ENCODE measurements at regions not wholly inside any gene's neighbourhood (a gene's known extent, or its start where the extent isn't known, plus 50 kb on each side); places are given as distances from the start of the nearest gene placed in this dataset.

DNA sequence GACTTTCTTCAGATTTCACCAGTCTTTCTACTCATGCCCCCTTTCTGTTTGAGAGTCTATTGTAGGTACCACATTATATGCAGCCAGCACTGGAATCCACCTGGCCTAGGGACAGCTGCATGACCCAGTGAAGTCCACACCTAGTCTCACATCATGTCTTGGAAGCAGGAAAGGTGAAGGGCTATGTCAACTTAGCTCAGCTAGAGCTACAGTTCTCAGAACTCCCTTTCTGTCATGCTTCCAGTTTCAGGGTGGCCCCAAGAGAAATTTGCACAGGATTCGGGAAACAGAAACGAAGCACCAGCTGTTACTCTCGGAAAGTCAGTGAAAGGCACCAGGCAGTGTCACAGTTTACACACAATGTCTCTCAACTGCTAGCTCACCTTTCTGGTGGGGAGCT is 51.6 kb upstream of the NLRP1 start:
- TF ChIP-seq SIN3A (IDR thresholded peaks at IDR 0.05; ENCODE audit: borderline replicate concordance, insufficient read depth, low read length) (no peak), FOXP2 (optimal IDR thresholded peaks at IDR 0.05; ENCODE audit: borderline replicate concordance, extremely low read depth, extremely low read length, insufficient read depth) (no peak)

DNA sequence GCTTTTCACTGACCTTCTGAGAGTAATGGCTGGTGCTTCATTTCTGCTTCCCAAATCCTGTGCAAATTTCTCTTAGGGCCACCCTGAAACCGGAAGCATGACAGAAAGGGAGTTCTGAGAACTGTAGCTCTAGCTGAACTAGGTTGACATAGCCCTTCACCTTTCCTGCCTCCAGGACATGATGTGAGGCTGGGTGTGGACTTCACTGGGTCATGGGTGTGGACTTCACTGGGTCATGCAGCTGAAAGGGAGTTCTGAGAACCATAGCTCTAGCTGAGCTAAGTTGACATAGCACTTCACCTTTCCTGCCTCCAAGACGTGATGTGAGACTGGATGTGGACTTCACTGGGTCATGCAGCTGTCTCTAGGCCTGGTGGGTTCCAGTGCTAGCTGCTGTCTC is 54.3 kb upstream of the NLRP1 start:
- TF ChIP-seq SIN3A (IDR thresholded peaks at IDR 0.05; ENCODE audit: borderline replicate concordance, insufficient read depth, low read length) (no peak), POLR2AphosphoS5 (IDR thresholded peaks at IDR 0.05; ENCODE audit: low read depth, low read length) (no peak), FOXP2 (optimal IDR thresholded peaks at IDR 0.05; ENCODE audit: borderline replicate concordance, extremely low read depth, extremely low read length, insufficient read depth) (no peak), TAF1 (IDR thresholded peaks at IDR 0.05; ENCODE audit: borderline replicate concordance, insufficient read depth, low read length) (no peak)
- TF ChIP-seq, protein P1, sequence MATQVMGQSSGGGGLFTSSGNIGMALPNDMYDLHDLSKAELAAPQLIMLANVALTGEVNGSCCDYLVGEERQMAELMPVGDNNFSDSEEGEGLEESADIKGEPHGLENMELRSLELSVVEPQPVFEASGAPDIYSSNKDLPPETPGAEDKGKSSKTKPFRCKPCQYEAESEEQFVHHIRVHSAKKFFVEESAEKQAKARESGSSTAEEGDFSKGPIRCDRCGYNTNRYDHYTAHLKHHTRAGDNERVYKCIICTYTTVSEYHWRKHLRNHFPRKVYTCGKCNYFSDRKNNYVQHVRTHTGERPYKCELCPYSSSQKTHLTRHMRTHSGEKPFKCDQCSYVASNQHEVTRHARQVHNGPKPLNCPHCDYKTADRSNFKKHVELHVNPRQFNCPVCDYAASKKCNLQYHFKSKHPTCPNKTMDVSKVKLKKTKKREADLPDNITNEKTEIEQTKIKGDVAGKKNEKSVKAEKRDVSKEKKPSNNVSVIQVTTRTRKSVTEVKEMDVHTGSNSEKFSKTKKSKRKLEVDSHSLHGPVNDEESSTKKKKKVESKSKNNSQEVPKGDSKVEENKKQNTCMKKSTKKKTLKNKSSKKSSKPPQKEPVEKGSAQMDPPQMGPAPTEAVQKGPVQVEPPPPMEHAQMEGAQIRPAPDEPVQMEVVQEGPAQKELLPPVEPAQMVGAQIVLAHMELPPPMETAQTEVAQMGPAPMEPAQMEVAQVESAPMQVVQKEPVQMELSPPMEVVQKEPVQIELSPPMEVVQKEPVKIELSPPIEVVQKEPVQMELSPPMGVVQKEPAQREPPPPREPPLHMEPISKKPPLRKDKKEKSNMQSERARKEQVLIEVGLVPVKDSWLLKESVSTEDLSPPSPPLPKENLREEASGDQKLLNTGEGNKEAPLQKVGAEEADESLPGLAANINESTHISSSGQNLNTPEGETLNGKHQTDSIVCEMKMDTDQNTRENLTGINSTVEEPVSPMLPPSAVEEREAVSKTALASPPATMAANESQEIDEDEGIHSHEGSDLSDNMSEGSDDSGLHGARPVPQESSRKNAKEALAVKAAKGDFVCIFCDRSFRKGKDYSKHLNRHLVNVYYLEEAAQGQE (IDR thresholded peaks at IDR 0.05; ENCODE audit: insufficient read depth in 1 of 2, low read depth in 2 of 2, low read length in 2 of 2), result no peak

DNA sequence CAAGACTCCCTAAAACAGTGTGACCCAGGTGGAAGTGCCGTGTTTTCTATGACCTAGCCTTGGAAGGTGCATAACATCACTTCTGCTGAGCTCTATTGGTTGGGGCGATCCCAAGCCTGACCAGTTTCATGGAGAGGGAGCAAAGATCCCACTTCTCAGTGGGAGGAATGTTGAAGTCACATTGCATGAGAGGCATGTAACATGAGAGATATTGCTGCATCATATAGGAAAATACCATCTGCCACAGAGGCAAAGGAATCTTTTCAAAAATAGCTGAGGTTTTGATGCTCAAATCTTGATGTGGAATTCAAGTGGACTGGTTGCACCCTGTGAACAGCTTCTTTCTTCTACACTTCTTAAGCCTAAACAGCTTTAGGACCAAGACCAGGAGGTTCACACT is 56.4 kb upstream of the NLRP1 start:
- no peak for TF ChIP-seq SIN3A (IDR thresholded peaks at IDR 0.05; ENCODE audit: borderline replicate concordance, insufficient read depth, low read length)
- no peak for TF ChIP-seq TAF1 (IDR thresholded peaks at IDR 0.05; ENCODE audit: borderline replicate concordance, insufficient read depth, low read length)
- TF ChIP-seq FOXP2 (optimal IDR thresholded peaks at IDR 0.05; ENCODE audit: borderline replicate concordance, extremely low read depth, extremely low read length, insufficient read depth), result no peak
- no peak for TF ChIP-seq POLR2AphosphoS5 (IDR thresholded peaks at IDR 0.05; ENCODE audit: low read depth, low read length)
- TF ChIP-seq, protein P1 (IDR thresholded peaks at IDR 0.05; ENCODE audit: insufficient read depth in 1 of 2, low read depth in 2 of 2, low read length in 2 of 2), result no peak

DNA sequence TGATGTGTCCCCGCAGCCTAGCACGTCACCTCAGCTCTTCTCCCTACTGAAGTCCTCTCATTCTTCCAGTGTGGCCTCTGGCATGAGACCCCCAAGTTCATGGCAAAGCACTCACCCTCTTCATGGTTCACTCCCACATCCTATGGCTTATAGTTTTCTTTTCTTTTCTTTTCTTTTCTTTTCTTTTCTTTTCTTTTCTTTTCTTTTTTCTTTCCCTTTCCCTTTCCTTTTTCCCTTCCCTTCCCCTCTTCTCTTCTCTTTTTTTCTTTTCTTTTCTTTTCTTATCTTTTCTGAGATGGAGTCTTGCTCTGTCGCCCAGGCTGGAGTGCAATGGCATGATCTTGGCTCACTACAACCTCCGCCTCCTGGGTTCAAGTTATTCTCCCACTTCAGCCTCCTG is 58.4 kb upstream of the NLRP1 start:
- TF ChIP-seq SIN3A (IDR thresholded peaks at IDR 0.05; ENCODE audit: borderline replicate concordance, insufficient read depth, low read length), result no peak
- TF ChIP-seq TAF1 (IDR thresholded peaks at IDR 0.05; ENCODE audit: borderline replicate concordance, insufficient read depth, low read length), result no peak
- TF ChIP-seq, protein P1 (IDR thresholded peaks at IDR 0.05; ENCODE audit: insufficient read depth in 1 of 2, low read depth in 2 of 2, low read length in 2 of 2), result no peak
- TF ChIP-seq FOXP2 (optimal IDR thresholded peaks at IDR 0.05; ENCODE audit: borderline replicate concordance, extremely low read depth, extremely low read length, insufficient read depth), result no peak
- TF ChIP-seq POLR2AphosphoS5 (IDR thresholded peaks at IDR 0.05; ENCODE audit: low read depth, low read length), result no peak

DNA sequence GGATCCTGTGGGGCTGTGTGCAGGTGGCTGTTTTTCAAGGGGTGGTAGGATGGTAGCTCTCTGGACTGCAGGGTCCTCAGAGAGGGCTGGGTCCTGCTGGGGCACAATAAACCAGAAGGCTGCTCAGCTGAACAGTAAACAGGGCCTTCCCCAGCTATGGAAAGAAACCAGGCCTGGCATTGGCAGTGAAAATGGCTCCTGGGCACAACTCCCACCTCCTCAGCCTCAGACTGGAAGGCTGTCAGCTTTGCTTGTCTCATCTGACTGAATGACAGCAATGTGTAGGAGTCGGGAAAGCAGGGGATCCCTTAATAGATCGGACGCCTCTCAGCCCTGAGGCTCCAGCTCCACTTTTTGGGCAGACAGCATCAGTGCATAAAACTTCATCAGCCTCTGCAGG is 59.8 kb upstream of the NLRP1 start:
- TF ChIP-seq, protein P1 (IDR thresholded peaks at IDR 0.05; ENCODE audit: insufficient read depth in 1 of 2, low read depth in 2 of 2, low read length in 2 of 2), result no peak
- TF ChIP-seq TAF1 (IDR thresholded peaks at IDR 0.05; ENCODE audit: borderline replicate concordance, insufficient read depth, low read length) (no peak), FOXP2 (optimal IDR thresholded peaks at IDR 0.05; ENCODE audit: borderline replicate concordance, extremely low read depth, extremely low read length, insufficient read depth) (no peak), POLR2AphosphoS5 (IDR thresholded peaks at IDR 0.05; ENCODE audit: low read depth, low read length) (no peak), SIN3A (IDR thresholded peaks at IDR 0.05; ENCODE audit: borderline replicate concordance, insufficient read depth, low read length) (no peak)
